ENCODE measurements at regions not wholly inside any gene's neighbourhood (a gene's known extent, or its start where the extent isn't known, plus 50 kb on each side); places are given as distances from the start of the nearest gene placed in this dataset.

- H3K4me3 ChIP-seq, result no peak overlapping the region
- H3K9me3 ChIP-seq, result no peaks in the 10 kb centered on the region
- ATAC-seq, result no peak
- no peaks in the 10 kb centered on the region for H3K4me1 ChIP-seq
- 34 to 56% methylated on average over 1 to 3 of the region's 3 CpGs for WGBS, 2 donors (ENCODE audit: low coverage in 1 of 2)
- H3K27me3 ChIP-seq, result no peaks in the 10 kb centered on the region
- no peak overlapping the region for H3K27ac ChIP-seq
- TF ChIP-seq, protein P1, sequence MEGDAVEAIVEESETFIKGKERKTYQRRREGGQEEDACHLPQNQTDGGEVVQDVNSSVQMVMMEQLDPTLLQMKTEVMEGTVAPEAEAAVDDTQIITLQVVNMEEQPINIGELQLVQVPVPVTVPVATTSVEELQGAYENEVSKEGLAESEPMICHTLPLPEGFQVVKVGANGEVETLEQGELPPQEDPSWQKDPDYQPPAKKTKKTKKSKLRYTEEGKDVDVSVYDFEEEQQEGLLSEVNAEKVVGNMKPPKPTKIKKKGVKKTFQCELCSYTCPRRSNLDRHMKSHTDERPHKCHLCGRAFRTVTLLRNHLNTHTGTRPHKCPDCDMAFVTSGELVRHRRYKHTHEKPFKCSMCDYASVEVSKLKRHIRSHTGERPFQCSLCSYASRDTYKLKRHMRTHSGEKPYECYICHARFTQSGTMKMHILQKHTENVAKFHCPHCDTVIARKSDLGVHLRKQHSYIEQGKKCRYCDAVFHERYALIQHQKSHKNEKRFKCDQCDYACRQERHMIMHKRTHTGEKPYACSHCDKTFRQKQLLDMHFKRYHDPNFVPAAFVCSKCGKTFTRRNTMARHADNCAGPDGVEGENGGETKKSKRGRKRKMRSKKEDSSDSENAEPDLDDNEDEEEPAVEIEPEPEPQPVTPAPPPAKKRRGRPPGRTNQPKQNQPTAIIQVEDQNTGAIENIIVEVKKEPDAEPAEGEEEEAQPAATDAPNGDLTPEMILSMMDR (IDR thresholded peaks at IDR 0.05), result no peak
- TF ChIP-seq EP300 (IDR thresholded peaks at IDR 0.05) (no peak), POLR2A (IDR thresholded peaks at IDR 0.05) (no peak), POLR2AphosphoS5 (IDR thresholded peaks at IDR 0.05) (no peak)
- no peaks in the 10 kb centered on the region for H3K36me3 ChIP-seq
Measured at GRCh38 chr2:212596276-212596675, 57.7 kb upstream of the ERBB4 start.

GRCh38 chr2:212595036-212595654 is 56.5 kb upstream of the ERBB4 start:
- no peaks in the 10 kb centered on the region for H3K27me3 ChIP-seq
- H3K27ac ChIP-seq, result no peak overlapping the region
- no peaks in the 10 kb centered on the region for H3K36me3 ChIP-seq
- no peak for ATAC-seq
- no peaks in the 10 kb centered on the region for H3K9me3 ChIP-seq
- no peaks in the 10 kb centered on the region for H3K4me1 ChIP-seq
- 27 to 36% methylated on average over 3 of the region's 3 CpGs for WGBS, 2 donors (ENCODE audit: low coverage in 1 of 2)
- TF ChIP-seq POLR2AphosphoS5 (IDR thresholded peaks at IDR 0.05) (no peak), POLR2A (IDR thresholded peaks at IDR 0.05) (no peak), EP300 (IDR thresholded peaks at IDR 0.05) (no peak)
- TF ChIP-seq, protein P1 (IDR thresholded peaks at IDR 0.05), result no peak
- H3K4me3 ChIP-seq, result no peak overlapping the region

DNA sequence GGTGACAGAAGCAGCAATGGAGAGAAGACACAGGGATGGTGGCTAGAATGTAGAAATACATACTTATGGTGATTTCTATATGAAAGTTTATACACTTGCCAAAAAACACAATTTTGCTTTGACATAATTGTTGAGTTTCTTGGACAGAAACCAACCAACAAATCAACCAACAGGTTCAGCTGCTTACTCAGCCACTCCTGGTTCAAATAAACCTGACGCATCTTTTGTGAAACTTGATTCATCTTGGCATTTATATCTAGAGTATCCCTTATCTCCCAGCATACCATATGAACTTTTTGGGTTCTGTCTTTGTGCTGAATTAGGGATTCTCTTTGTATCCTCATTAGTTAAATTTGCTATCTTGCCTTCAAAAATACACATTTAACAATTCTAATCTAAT is 54.1 kb upstream of the ERBB4 start:
- TF ChIP-seq EP300 (IDR thresholded peaks at IDR 0.05), result no peak
- no peak for TF ChIP-seq POLR2AphosphoS5 (IDR thresholded peaks at IDR 0.05)
- TF ChIP-seq, protein P1 (IDR thresholded peaks at IDR 0.05), result no peak
- no peak for TF ChIP-seq POLR2A (IDR thresholded peaks at IDR 0.05)
- ATAC-seq, result no peak
- 42 to 50% methylated on average over 1 of the region's 1 CpG for WGBS, 2 donors (ENCODE audit: low coverage in 1 of 2)
- H3K36me3 ChIP-seq, result no peaks in the 10 kb centered on the region
- H3K27me3 ChIP-seq, result no peaks in the 10 kb centered on the region
- no peak overlapping the region for H3K27ac ChIP-seq
- no peaks in the 10 kb centered on the region for H3K9me3 ChIP-seq
- no peak overlapping the region for H3K4me3 ChIP-seq
- no peaks in the 10 kb centered on the region for H3K4me1 ChIP-seq

Small RNA genes lying in the stretch of these regions (small RNA-seq; reads per million reads assigned to genes)
- gene MIR4776-1, result 0 reads per million in 4 donors

Measured in gastroesophageal sphincter (tissue), 4 donors.